HFFc6 (cell line): ENCODE measurements at regions not wholly inside any gene's neighbourhood (a gene's known extent, or its start where the extent isn't known, plus 50 kb on each side); places are given as distances from the start of the nearest gene placed in this dataset.

ENCODE experiments used
- DNase-seq: peaks from one replicate; pipeline ENCODE4 v3.0.0-alpha.2; 2018
- H3K27ac Mint-ChIP-seq: 2 replicates; pipeline ENCODE4 v1.8.0; 2020; ENCODE audit warnings: mild to moderate bottlenecking, mixed read lengths
- H3K27me3 Mint-ChIP-seq: 2 replicates; pipeline ENCODE4 v1.8.0; 2021; ENCODE audit warnings: mild to moderate bottlenecking, moderate library complexity, mixed read lengths; ENCODE audit not compliant: insufficient read depth
- H3K36me3 Mint-ChIP-seq: 2 replicates; pipeline ENCODE4 v1.8.0; 2021; ENCODE audit warnings: low read depth, mixed read lengths
- H3K4me1 Mint-ChIP-seq: 2 replicates; pipeline ENCODE4 v1.8.0; 2020; ENCODE audit warnings: low read depth, mixed read lengths
- H3K4me3 Mint-ChIP-seq: 2 replicates; pipeline ENCODE4 v1.8.0; 2020; ENCODE audit warnings: mild to moderate bottlenecking, moderate library complexity, mixed read lengths
- H3K9me3 Mint-ChIP-seq: 2 replicates; pipeline ENCODE4 v1.8.0; 2020; ENCODE audit warnings: mild to moderate bottlenecking, mixed read lengths
- CTCF ChIP-seq: fragments of 200-600 bp; sonication (generic); IDR thresholded peaks from 2 replicates; pipeline ENCODE4 v1.5.0; 2021; ENCODE audit warnings: antibody characterized with exemption, mild to moderate bottlenecking

GRCh38 chr1:233485385-233485784 lies 128.5 kb upstream of the KCNK1 start:
- no peak for DNase-seq
- H3K27me3 Mint-ChIP-seq = no peaks in the 10 kb centered on the region
- H3K27ac Mint-ChIP-seq = no peak overlapping the region
- H3K36me3 Mint-ChIP-seq = no peaks in the 10 kb centered on the region; the same call in 1 of the 2 replicates
- H3K4me3 Mint-ChIP-seq = no peak overlapping the region
- peaks cover 62% of the 10 kb centered on the region for H3K9me3 Mint-ChIP-seq
- H3K4me1 Mint-ChIP-seq = no peaks in the 10 kb centered on the region
- no peak for TF ChIP-seq CTCF

- no peaks in the 10 kb centered on the region; the same call in 1 of the 2 replicates for H3K36me3 Mint-ChIP-seq
Measured at GRCh38 chr1:233485809-233486398, 128.0 kb upstream of the KCNK1 start.

GRCh38 chr1:233487408-233487807 lies 126.5 kb upstream of the KCNK1 start:
- TF ChIP-seq CTCF = no peak
- no peak for DNase-seq
- Mint-ChIP-seq H3K27ac (no peak overlapping the region), H3K27me3 (no peaks in the 10 kb centered on the region), H3K4me1 (no peaks in the 10 kb centered on the region), H3K9me3 (peaks cover 60% of the 10 kb centered on the region), H3K4me3 (no peak overlapping the region), H3K36me3 (no peaks in the 10 kb centered on the region; the same call in 1 of the 2 replicates)

More at GRCh38 chr1:233485809-233486398, 128.0 kb upstream of the KCNK1 start:
- Mint-ChIP-seq H3K27me3 (no peaks in the 10 kb centered on the region), H3K4me3 (no peak overlapping the region), H3K9me3 (peaks cover 61% of the 10 kb centered on the region), H3K4me1 (no peaks in the 10 kb centered on the region), H3K27ac (no peak overlapping the region)
- TF ChIP-seq CTCF = no peak
- no peak for DNase-seq

GRCh38 chr1:233489411-233489810 lies 124.5 kb upstream of the KCNK1 start:
- H3K27me3 Mint-ChIP-seq = no peaks in the 10 kb centered on the region
- no peak overlapping the region for H3K4me3 Mint-ChIP-seq
- no peak overlapping the region for H3K27ac Mint-ChIP-seq
- TF ChIP-seq CTCF = no peak
- H3K4me1 Mint-ChIP-seq = no peaks in the 10 kb centered on the region
- no peak for DNase-seq
- H3K36me3 Mint-ChIP-seq = no peaks in the 10 kb centered on the region; the same call in 1 of the 2 replicates
- peaks cover 52% of the 10 kb centered on the region for H3K9me3 Mint-ChIP-seq

GRCh38 chr1:233490488-233490887 lies 123.4 kb upstream of the KCNK1 start:
- Mint-ChIP-seq H3K27me3 (no peaks in the 10 kb centered on the region; the same call in 1 of the 2 replicates), H3K4me3 (no peak overlapping the region), H3K36me3 (no peaks in the 10 kb centered on the region; the same call in 1 of the 2 replicates), H3K27ac (no peak overlapping the region), H3K4me1 (no peaks in the 10 kb centered on the region), H3K9me3 (peaks cover 54% of the 10 kb centered on the region)
- TF ChIP-seq CTCF = no peak
- no peak for DNase-seq
